Adrenal gland (tissue), 9 donors: ENCODE measurements at regions not wholly inside any gene's neighbourhood (a gene's known extent, or its start where the extent isn't known, plus 50 kb on each side); places are given as distances from the start of the nearest gene placed in this dataset.

ENCODE experiments used
- DNase-seq, 7 donors: peaks; one replicate each; pipeline ENCODE4 v3.0.0-alpha.2; 2019 to 2020
- H3K27ac ChIP-seq, 5 donors: fragments of 200-600 bp; sonication (generic) in 4 of 5; 1 replicate in 3 of 5; 2 replicates in 2 of 5; pipeline versions ENCODE4 v1.5.1 to v1.8.0; 2016 to 2020; ENCODE audit warnings: mild to moderate bottlenecking in 1 of 5
- H3K27me3 ChIP-seq: fragments of 200-600 bp; 2 replicates; pipeline ENCODE4 v1.8.0; 2021
- H3K36me3 ChIP-seq, 2 donors: fragments of 200-600 bp; replicated peaks in 1 of 2; 1 replicate in 1 of 2; 2 replicates in 1 of 2; pipeline versions ENCODE4 v1.5.1 to v1.8.0; 2018 to 2022
- H3K4me1 ChIP-seq, 2 donors: fragments of 200-600 bp; replicated peaks in 1 of 2; 1 replicate in 1 of 2; 2 replicates in 1 of 2; pipeline versions ENCODE4 v1.5.1 to v1.8.0; 2018 to 2021
- H3K4me3 ChIP-seq, 4 donors: fragments of 200-600 bp; sonication (generic) in 3 of 4; one replicate each; pipeline ENCODE4 v1.5.1; 2016 to 2018
- H3K9me3 ChIP-seq, 3 donors: fragments of 200-600 bp; sonication (generic) in 1 of 3; replicated peaks in 1 of 3; 1 replicate in 2 of 3; 2 replicates in 1 of 3; pipeline versions ENCODE4 v1.5.1 to v1.8.0; 2016 to 2021
- POLR2A ChIP-seq, 2 donors: fragments of 450-650 bp; IDR thresholded peaks; one replicate each; pipeline ENCODE4 v1.6.1; 2017; ENCODE audit warnings: antibody characterized with exemption in 2 of 2, mild to moderate bottlenecking in 2 of 2, moderate library complexity in 1 of 2
- WGBS, 4 donors: extraction: QIAGEN DNeasy Blood & Tissue Kit in 2 of 4; methylation state at CpG; one replicate each; pipeline versions ENCODE4 v1.1.5 to v1.1.7; 2013 to 2017; 5-methylcytosine and 5-hydroxymethylcytosine counted together
- intact Hi-C, 2 donors: fragments of 100-400 bp; cut with DNase I; formaldehyde crosslinking; loops; one replicate each; pipeline versions ENCODE4 v1.14.1 to v1.15.0; 2022 to 2023
- TF ChIP-seq, protein P1 (sequence below), 6 experiments: fragments of 450-650 bp in 4 of 6; fragments of 200-600 bp in 2 of 6; sonication (generic) in 1 of 6; IDR thresholded peaks; 1 replicate in 5 of 6; 2 replicates in 1 of 6; pipeline versions ENCODE4 v1.5.1 to v1.8.0; 2016 to 2021; ENCODE audit warnings: antibody characterized with exemption in 6 of 6, mild to moderate bottlenecking in 2 of 6, moderate library complexity in 1 of 6
- donor health status: healthy with polysubstance abuse.
- donor health status: Bipolar disorder and iron deficiency.
- donor health status: DM: yes; HTN: yes; CAD: no.
- donor health status: DM: no; HTN: no; CAD: no.
- donor health status: DM: no; HTN: no; CAD: no.

DNA sequence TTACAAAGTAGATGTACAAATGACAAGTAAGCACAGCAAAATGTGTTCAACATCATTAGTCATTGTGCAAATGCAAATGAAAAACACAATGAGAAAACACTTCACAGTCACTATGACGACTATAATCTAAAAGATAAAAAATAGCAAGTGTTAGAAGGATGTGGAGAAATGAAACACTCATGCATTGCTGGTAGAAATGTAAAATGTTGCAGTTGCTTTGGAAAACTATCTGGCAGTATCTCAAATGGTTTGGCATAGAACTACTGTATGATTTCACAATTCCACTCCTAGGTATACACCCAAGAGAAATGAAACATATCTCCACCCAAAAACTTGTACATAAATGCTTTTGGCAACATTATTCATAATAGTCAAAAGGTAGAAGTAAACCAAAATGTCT lies 459.7 kb upstream of the TRAM1L1 start:
- WGBS, 4 donors = 0 to 49% (median 0%) methylated on average over 1 of the region's 1 CpG
- intact Hi-C loops = no loop called here
- H3K9me3 ChIP-seq = no peaks in the 10 kb centered on the region
- H3K27ac ChIP-seq = no peak overlapping the region
- H3K27me3 ChIP-seq = no peaks in the 10 kb centered on the region
- TF ChIP-seq, protein P1, sequence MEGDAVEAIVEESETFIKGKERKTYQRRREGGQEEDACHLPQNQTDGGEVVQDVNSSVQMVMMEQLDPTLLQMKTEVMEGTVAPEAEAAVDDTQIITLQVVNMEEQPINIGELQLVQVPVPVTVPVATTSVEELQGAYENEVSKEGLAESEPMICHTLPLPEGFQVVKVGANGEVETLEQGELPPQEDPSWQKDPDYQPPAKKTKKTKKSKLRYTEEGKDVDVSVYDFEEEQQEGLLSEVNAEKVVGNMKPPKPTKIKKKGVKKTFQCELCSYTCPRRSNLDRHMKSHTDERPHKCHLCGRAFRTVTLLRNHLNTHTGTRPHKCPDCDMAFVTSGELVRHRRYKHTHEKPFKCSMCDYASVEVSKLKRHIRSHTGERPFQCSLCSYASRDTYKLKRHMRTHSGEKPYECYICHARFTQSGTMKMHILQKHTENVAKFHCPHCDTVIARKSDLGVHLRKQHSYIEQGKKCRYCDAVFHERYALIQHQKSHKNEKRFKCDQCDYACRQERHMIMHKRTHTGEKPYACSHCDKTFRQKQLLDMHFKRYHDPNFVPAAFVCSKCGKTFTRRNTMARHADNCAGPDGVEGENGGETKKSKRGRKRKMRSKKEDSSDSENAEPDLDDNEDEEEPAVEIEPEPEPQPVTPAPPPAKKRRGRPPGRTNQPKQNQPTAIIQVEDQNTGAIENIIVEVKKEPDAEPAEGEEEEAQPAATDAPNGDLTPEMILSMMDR (IDR thresholded peaks at IDR 0.05) = no peak
- TF ChIP-seq POLR2A (IDR thresholded peaks at IDR 0.05) = no peak
- H3K4me1 ChIP-seq = no peaks in the 10 kb centered on the region
- no peaks in the 10 kb centered on the region for H3K36me3 ChIP-seq
- no peak for DNase-seq
- H3K4me3 ChIP-seq = no peak overlapping the region

GRCh38 chr4:117549524-117549923 lies 464.1 kb upstream of the TRAM1L1 start:
- WGBS, 4 donors = 53 to 60% (median 57%) methylated on average over 5 of the region's 5 CpGs
- H3K9me3 ChIP-seq = no peaks in the 10 kb centered on the region
- intact Hi-C loops = no loop called here
- H3K27ac ChIP-seq = no peak overlapping the region
- TF ChIP-seq, protein P1 (IDR thresholded peaks at IDR 0.05) = no peak
- no peak for TF ChIP-seq POLR2A (IDR thresholded peaks at IDR 0.05)
- H3K4me3 ChIP-seq = no peak overlapping the region
- H3K36me3 ChIP-seq = no peaks in the 10 kb centered on the region
- no peak for DNase-seq
- no peaks in the 10 kb centered on the region for H3K4me1 ChIP-seq
- no peaks in the 10 kb centered on the region for H3K27me3 ChIP-seq

- H3K27me3 ChIP-seq = no peaks in the 10 kb centered on the region
- TF ChIP-seq POLR2A (IDR thresholded peaks at IDR 0.05) = no peak
- TF ChIP-seq, protein P1 (IDR thresholded peaks at IDR 0.05) = no peak
- H3K4me3 ChIP-seq = no peak overlapping the region
- 57 to 75% (median 64%) methylated on average over 2 of the region's 2 CpGs for WGBS, 4 donors
- H3K36me3 ChIP-seq = no peaks in the 10 kb centered on the region
- DNase-seq = no peak
- H3K4me1 ChIP-seq = no peaks in the 10 kb centered on the region
- intact Hi-C loops = no loop called here
- no peak overlapping the region for H3K27ac ChIP-seq
- H3K9me3 ChIP-seq = no peaks in the 10 kb centered on the region
Observed at GRCh38 chr4:117550085-117550484, 464.7 kb upstream of the TRAM1L1 start.

DNA sequence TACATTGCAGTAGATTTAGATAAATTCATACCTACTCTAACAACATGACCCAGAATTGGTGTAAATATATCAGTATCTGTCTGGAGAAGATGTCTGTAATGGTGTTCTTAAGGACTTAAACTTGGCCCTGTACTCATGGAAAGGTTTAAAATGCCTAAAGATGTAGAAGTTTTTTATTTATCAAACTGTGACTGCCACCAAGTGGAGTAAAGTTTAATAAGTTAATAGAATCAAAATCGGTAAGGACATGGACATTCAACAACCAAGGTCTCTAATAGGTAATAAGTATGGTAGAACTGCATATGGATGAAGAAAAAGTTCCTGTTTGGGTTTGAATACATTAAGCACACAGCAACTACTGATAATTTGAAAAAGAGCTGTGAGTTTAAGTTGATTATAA lies 474.0 kb upstream of the NDST3 start:
- TF ChIP-seq, protein P1 (IDR thresholded peaks at IDR 0.05) = no peak
- no peak for TF ChIP-seq POLR2A (IDR thresholded peaks at IDR 0.05)
- no peak for DNase-seq
- Histone ChIP-seq H3K36me3 (no peaks in the 10 kb centered on the region), H3K4me3 (no peak overlapping the region), H3K9me3 (no peaks in the 10 kb centered on the region), H3K27ac (no peak overlapping the region), H3K27me3 (no peaks in the 10 kb centered on the region), H3K4me1 (no peaks in the 10 kb centered on the region)
- intact Hi-C loops = no loop called here
- 29 to 36% (median 31%) methylated on average over 1 of the region's 1 CpG for WGBS, 4 donors
